ENCODE measurements at regions not wholly inside any gene's neighbourhood (a gene's known extent, or its start where the extent isn't known, plus 50 kb on each side); places are given as distances from the start of the nearest gene placed in this dataset.

- Mint-ChIP-seq H3K27me3 (ENCODE audit: low read depth) (peaks cover 50% of the 10 kb centered on the region), H3K36me3 (no peaks in the 10 kb centered on the region)
- DNase-seq (ENCODE audit: low spot score in 2 of 2, unreplicated experiment in 2 of 2): no peak
Observed at GRCh38 chr5:2640717-2641116, 110.8 kb downstream of the IRX2 start.

GRCh38 chr5:2639425-2639824 is 112.1 kb downstream of the IRX2 start:
- no peak for TF ChIP-seq CTCF (IDR thresholded peaks at IDR 0.05; ENCODE audit: unreplicated experiment)
- no peaks in the 10 kb centered on the region for H3K4me1 Mint-ChIP-seq
- no peaks in the 10 kb centered on the region for H3K36me3 Mint-ChIP-seq
- H3K4me3 Mint-ChIP-seq: no peak overlapping the region
- H3K9me3 Mint-ChIP-seq: no peaks in the 10 kb centered on the region
- H3K27me3 Mint-ChIP-seq (ENCODE audit: low read depth): peaks cover 53% of the 10 kb centered on the region
- no peak overlapping the region for H3K27ac Mint-ChIP-seq
- DNase-seq (ENCODE audit: low spot score in 2 of 2, unreplicated experiment in 2 of 2): no peak

More at GRCh38 chr5:2640717-2641116, 110.8 kb downstream of the IRX2 start:
- TF ChIP-seq CTCF (IDR thresholded peaks at IDR 0.05; ENCODE audit: unreplicated experiment): no peak
- Mint-ChIP-seq H3K9me3 (no peaks in the 10 kb centered on the region), H3K4me1 (no peaks in the 10 kb centered on the region), H3K4me3 (no peak overlapping the region), H3K27ac (no peak overlapping the region)

- no peak overlapping the region for H3K4me3 Mint-ChIP-seq
- DNase-seq (ENCODE audit: low spot score in 2 of 2, unreplicated experiment in 2 of 2): no peak
- TF ChIP-seq CTCF (IDR thresholded peaks at IDR 0.05; ENCODE audit: unreplicated experiment): no peak
- no peaks in the 10 kb centered on the region for H3K36me3 Mint-ChIP-seq
- H3K4me1 Mint-ChIP-seq: peaks cover 12% of the 10 kb centered on the region
- no peaks in the 10 kb centered on the region for H3K9me3 Mint-ChIP-seq
- H3K27me3 Mint-ChIP-seq (ENCODE audit: low read depth): peaks cover 62% of the 10 kb centered on the region
- H3K27ac Mint-ChIP-seq: no peak overlapping the region
Observed at GRCh38 chr5:2634399-2635176, 116.9 kb downstream of the IRX2 start.

- Mint-ChIP-seq H3K27me3 (ENCODE audit: low read depth) (peaks cover 60% of the 10 kb centered on the region), H3K9me3 (no peaks in the 10 kb centered on the region), H3K27ac (no peak overlapping the region), H3K36me3 (no peaks in the 10 kb centered on the region), H3K4me3 (no peak overlapping the region), H3K4me1 (peaks cover 16% of the 10 kb centered on the region)
- DNase-seq (ENCODE audit: low spot score in 2 of 2, unreplicated experiment in 2 of 2): no peak
- TF ChIP-seq CTCF (IDR thresholded peaks at IDR 0.05; ENCODE audit: unreplicated experiment): no peak
Observed at GRCh38 chr5:2633992-2634391, 117.5 kb downstream of the IRX2 start.

GRCh38 chr5:2631758-2632157 is 119.7 kb downstream of the IRX2 start:
- peaks cover 54% of the 10 kb centered on the region for H3K27me3 Mint-ChIP-seq (ENCODE audit: low read depth)
- TF ChIP-seq CTCF (IDR thresholded peaks at IDR 0.05; ENCODE audit: unreplicated experiment): no peak
- H3K4me3 Mint-ChIP-seq: no peak overlapping the region
- H3K9me3 Mint-ChIP-seq: no peaks in the 10 kb centered on the region
- DNase-seq (ENCODE audit: low spot score in 2 of 2, unreplicated experiment in 2 of 2): no peak
- no peaks in the 10 kb centered on the region for H3K36me3 Mint-ChIP-seq
- H3K27ac Mint-ChIP-seq: no peak overlapping the region
- H3K4me1 Mint-ChIP-seq: peaks cover 17% of the 10 kb centered on the region
